T-helper 2 cell treated with Interferon-gamma antibody and Interleukin-4, amounts not matched to agents 100 ng/mL and 5 ng/mL, for 36 hours (primary cell): ENCODE measurements at regions not wholly inside any gene's neighbourhood (a gene's known extent, or its start where the extent isn't known, plus 50 kb on each side); places are given as distances from the start of the nearest gene placed in this dataset.

Experiments
- intact Hi-C: fragments of 100-400 bp; cut with micrococcal nuclease; formaldehyde crosslinking; loops from one replicate; pipeline ENCODE4 v1.15.1; 2023

GRCh38 chr2:129441610-129442009 is 537.9 kb upstream of the RAB6C start:
- intact Hi-C loops: no loop called here

GRCh38 chr2:129443235-129443864 is 536.1 kb upstream of the RAB6C start:
- intact Hi-C loops: no loop called here

GRCh38 chr2:129443865-129444739 is 535.4 kb upstream of the RAB6C start:
- intact Hi-C loops: no loop called here

- intact Hi-C loops: no loop called here
These were observed 534.7 kb upstream of the RAB6C start for GRCh38 chr2:129444751-129445150.

- intact Hi-C loops: no loop called here
These were observed 522.8 kb upstream of the RAB6C start for GRCh38 chr2:129456691-129457090.

GRCh38 chr2:129457277-129457818 is 522.1 kb upstream of the RAB6C start:
- intact Hi-C loops: no loop called here

- intact Hi-C loops: no loop called here
These were observed 521.5 kb upstream of the RAB6C start for GRCh38 chr2:129458006-129458405.

GRCh38 chr2:129458436-129458835 is 521.0 kb upstream of the RAB6C start:
- intact Hi-C loops: no loop called here

GRCh38 chr2:129459200-129459876 is 520.1 kb upstream of the RAB6C start:
- intact Hi-C loops: no loop called here

- intact Hi-C loops: no loop called here
These were observed 519.6 kb upstream of the RAB6C start for GRCh38 chr2:129459881-129460280.

GRCh38 chr2:129460299-129461198 is 518.9 kb upstream of the RAB6C start:
- intact Hi-C loops: no loop called here

- intact Hi-C loops: no loop called here
These were observed 517.1 kb upstream of the RAB6C start for GRCh38 chr2:129462349-129462748.

- intact Hi-C loops: no loop called here
These were observed 516.5 kb upstream of the RAB6C start for GRCh38 chr2:129462967-129463366.

GRCh38 chr2:129464036-129464435 is 515.4 kb upstream of the RAB6C start:
- intact Hi-C loops: no loop called here

- intact Hi-C loops: no loop called here
These were observed 514.8 kb upstream of the RAB6C start for GRCh38 chr2:129464631-129465030.

- intact Hi-C loops: no loop called here
These were observed 514.4 kb upstream of the RAB6C start for GRCh38 chr2:129465045-129465444.

- intact Hi-C loops: no loop called here
These were observed 513.1 kb upstream of the RAB6C start for GRCh38 chr2:129466389-129466788.

GRCh38 chr2:129467012-129467779 is 512.3 kb upstream of the RAB6C start:
- intact Hi-C loops: no loop called here

- intact Hi-C loops: no loop called here
These were observed 511.5 kb upstream of the RAB6C start for GRCh38 chr2:129467941-129468340.

- intact Hi-C loops: no loop called here
These were observed 510.6 kb upstream of the RAB6C start for GRCh38 chr2:129468879-129469278.
